Effector memory CD4-positive, alpha-beta T cell (primary cell): ENCODE measurements at regions not wholly inside any gene's neighbourhood (a gene's known extent, or its start where the extent isn't known, plus 50 kb on each side); places are given as distances from the start of the nearest gene placed in this dataset.

Experiments
- DNase-seq, 3 donors: peaks; one replicate each; pipeline ENCODE4 v3.0.0-alpha.2; 2020
- H3K27ac ChIP-seq: 2 replicates; pipeline ENCODE4 v1.7.0; 2013; ENCODE audit warnings: mild to moderate bottlenecking, low read length, moderate library complexity; ENCODE audit not compliant: insufficient read depth, poor library complexity, severe bottlenecking
- H3K27me3 ChIP-seq: replicated peaks from 2 replicates; pipeline ENCODE4 v1.7.0; 2013; ENCODE audit warnings: mild to moderate bottlenecking, low read length; ENCODE audit not compliant: insufficient read depth, control insufficient read depth, poor library complexity, severe bottlenecking
- H3K36me3 ChIP-seq: 2 replicates; pipeline ENCODE4 v1.7.0; 2013; ENCODE audit warnings: mild to moderate bottlenecking, low read length, moderate library complexity; ENCODE audit not compliant: control insufficient read depth, insufficient read depth
- H3K4me1 ChIP-seq: 2 replicates; pipeline ENCODE4 v1.7.0; 2013; ENCODE audit warnings: low read length, mild to moderate bottlenecking; ENCODE audit not compliant: control insufficient read depth, insufficient read depth, poor library complexity, severe bottlenecking
- H3K4me3 ChIP-seq: 2 replicates; pipeline ENCODE4 v1.7.0; 2013; ENCODE audit warnings: low read length, low read depth, mild to moderate bottlenecking; ENCODE audit not compliant: insufficient read depth, poor library complexity, severe bottlenecking
- H3K9me3 ChIP-seq: 2 replicates; pipeline ENCODE4 v1.7.0; 2013; ENCODE audit warnings: mild to moderate bottlenecking, low read length, moderate library complexity; ENCODE audit not compliant: control insufficient read depth

GRCh38 chr18:51523671-51524070 lies 326.2 kb upstream of the MEX3C start:
- no peak for DNase-seq
- H3K4me3 ChIP-seq: no peak overlapping the region
- no peaks in the 10 kb centered on the region for H3K27me3 ChIP-seq
- H3K9me3 ChIP-seq: no peaks in the 10 kb centered on the region
- no peak overlapping the region for H3K27ac ChIP-seq
- no peaks in the 10 kb centered on the region for H3K36me3 ChIP-seq
- H3K4me1 ChIP-seq: no peaks in the 10 kb centered on the region

- H3K9me3 ChIP-seq: no peaks in the 10 kb centered on the region
- H3K36me3 ChIP-seq: no peaks in the 10 kb centered on the region
- H3K4me1 ChIP-seq: no peaks in the 10 kb centered on the region
- H3K27me3 ChIP-seq: no peaks in the 10 kb centered on the region
- no peak overlapping the region for H3K4me3 ChIP-seq
- no peak for DNase-seq
- H3K27ac ChIP-seq: no peak overlapping the region
Observed at GRCh38 chr18:51525453-51526225, 328.2 kb upstream of the MEX3C start.

GRCh38 chr18:51527826-51528225 lies 330.3 kb upstream of the MEX3C start:
- H3K36me3 ChIP-seq: no peaks in the 10 kb centered on the region
- H3K9me3 ChIP-seq: no peaks in the 10 kb centered on the region
- H3K4me1 ChIP-seq: no peaks in the 10 kb centered on the region
- H3K27ac ChIP-seq: no peak overlapping the region
- H3K27me3 ChIP-seq: no peaks in the 10 kb centered on the region
- no peak for DNase-seq
- H3K4me3 ChIP-seq: no peak overlapping the region

- H3K27me3 ChIP-seq: no peaks in the 10 kb centered on the region
- no peaks in the 10 kb centered on the region for H3K4me1 ChIP-seq
- no peaks in the 10 kb centered on the region for H3K9me3 ChIP-seq
- no peak overlapping the region for H3K4me3 ChIP-seq
- no peak overlapping the region for H3K27ac ChIP-seq
- DNase-seq: no peak
- H3K36me3 ChIP-seq: no peaks in the 10 kb centered on the region
Observed at GRCh38 chr18:51531501-51531900, 334.0 kb upstream of the MEX3C start.

GRCh38 chr18:51537487-51537886 lies 340.0 kb upstream of the MEX3C start:
- H3K4me1 ChIP-seq: no peaks in the 10 kb centered on the region
- no peaks in the 10 kb centered on the region for H3K36me3 ChIP-seq
- H3K4me3 ChIP-seq: no peak overlapping the region
- H3K9me3 ChIP-seq: no peaks in the 10 kb centered on the region
- no peak overlapping the region for H3K27ac ChIP-seq
- no peaks in the 10 kb centered on the region for H3K27me3 ChIP-seq
- DNase-seq: no peak

GRCh38 chr18:51540562-51540961 lies 343.1 kb upstream of the MEX3C start:
- H3K36me3 ChIP-seq: no peaks in the 10 kb centered on the region
- no peak overlapping the region for H3K4me3 ChIP-seq
- no peak overlapping the region for H3K27ac ChIP-seq
- no peak for DNase-seq
- H3K4me1 ChIP-seq: no peaks in the 10 kb centered on the region
- no peaks in the 10 kb centered on the region for H3K9me3 ChIP-seq
- H3K27me3 ChIP-seq: no peaks in the 10 kb centered on the region

- H3K4me3 ChIP-seq: no peak overlapping the region
- H3K27ac ChIP-seq: no peak overlapping the region
- no peaks in the 10 kb centered on the region for H3K27me3 ChIP-seq
- DNase-seq: no peak
- no peaks in the 10 kb centered on the region for H3K4me1 ChIP-seq
- H3K36me3 ChIP-seq: no peaks in the 10 kb centered on the region
- no peaks in the 10 kb centered on the region for H3K9me3 ChIP-seq
Observed at GRCh38 chr18:51541230-51541629, 343.7 kb upstream of the MEX3C start.

- Histone ChIP-seq H3K4me1 (no peaks in the 10 kb centered on the region), H3K4me3 (no peak overlapping the region), H3K9me3 (no peaks in the 10 kb centered on the region), H3K36me3 (no peaks in the 10 kb centered on the region), H3K27ac (no peak overlapping the region), H3K27me3 (no peaks in the 10 kb centered on the region)
- DNase-seq: no peak
Observed at GRCh38 chr18:51543658-51544155, 346.2 kb upstream of the MEX3C start.

- Histone ChIP-seq H3K27me3 (no peaks in the 10 kb centered on the region), H3K9me3 (no peaks in the 10 kb centered on the region), H3K27ac (no peak overlapping the region), H3K4me1 (no peaks in the 10 kb centered on the region), H3K36me3 (no peaks in the 10 kb centered on the region), H3K4me3 (no peak overlapping the region)
- DNase-seq: no peak
Observed at GRCh38 chr18:51545446-51545845, 348.0 kb upstream of the MEX3C start.

- Histone ChIP-seq H3K36me3 (no peaks in the 10 kb centered on the region), H3K27ac (no peak overlapping the region), H3K4me3 (no peak overlapping the region), H3K9me3 (no peaks in the 10 kb centered on the region), H3K4me1 (no peaks in the 10 kb centered on the region), H3K27me3 (no peaks in the 10 kb centered on the region)
- no peak for DNase-seq
Observed at GRCh38 chr18:51559198-51559901, 361.9 kb upstream of the MEX3C start.
